Keratinocyte (primary cell): ENCODE measurements at regions not wholly inside any gene's neighbourhood (a gene's known extent, or its start where the extent isn't known, plus 50 kb on each side); places are given as distances from the start of the nearest gene placed in this dataset.

Experiments
- CTCF ChIP-seq, 3 experiments: IDR thresholded peaks in 1 of 3; conservative IDR thresholded peaks in 1 of 3; optimal IDR thresholded peaks in 1 of 3; 2 replicates in 2 of 3; 3 replicates in 1 of 3; pipeline versions ENCODE3 to v1.5.1; 2011; ENCODE audit warnings: low read length in 3 of 3, mild to moderate bottlenecking in 3 of 3, moderate library complexity in 2 of 3, control low read depth in 1 of 3, inconsistent platforms in 1 of 3; ENCODE audit not compliant: insufficient read depth in 2 of 3; ENCODE audit errors: extremely low read depth in 1 of 3
- EZH2 ChIP-seq: IDR thresholded peaks from one replicate; pipeline ENCODE4 v1.6.1; 2012; ENCODE audit warnings: inconsistent platforms, mild to moderate bottlenecking, low read length, moderate library complexity

- TF ChIP-seq CTCF (optimal IDR thresholded peaks at IDR 0.05 in 1 of 3, IDR thresholded peaks at IDR 0.05 in 1 of 3, conservative IDR thresholded peaks at IDR 0.05 in 1 of 3; ENCODE audit: extremely low read depth in 1 of 3, insufficient read depth in 2 of 3, low read length in 3 of 3): no peak
- TF ChIP-seq EZH2: no peak
Observed at GRCh38 chr16:13793841-13794409, 126.0 kb upstream of the ERCC4 start.
